Cerebellar nuclear complex (tissue), 1 donor: ENCODE measurements at regions not wholly inside any gene's neighbourhood (a gene's known extent, or its start where the extent isn't known, plus 50 kb on each side); places are given as distances from the start of the nearest gene placed in this dataset.

Experiments
- DNase-seq, 2 experiments: peaks; one replicate each; lab custom pipeline; 2025; lab: John Stamatoyannopoulos, UW

GRCh38 chr4:10753336-10753735 lies 68.8 kb upstream of the CLNK start:
- no peak for DNase-seq

GRCh38 chr4:10750714-10751113 lies 66.1 kb upstream of the CLNK start:
- DNase-seq, result no peak

- DNase-seq, result no peak
These were observed 62.6 kb upstream of the CLNK start for GRCh38 chr4:10747186-10747585.

DNA sequence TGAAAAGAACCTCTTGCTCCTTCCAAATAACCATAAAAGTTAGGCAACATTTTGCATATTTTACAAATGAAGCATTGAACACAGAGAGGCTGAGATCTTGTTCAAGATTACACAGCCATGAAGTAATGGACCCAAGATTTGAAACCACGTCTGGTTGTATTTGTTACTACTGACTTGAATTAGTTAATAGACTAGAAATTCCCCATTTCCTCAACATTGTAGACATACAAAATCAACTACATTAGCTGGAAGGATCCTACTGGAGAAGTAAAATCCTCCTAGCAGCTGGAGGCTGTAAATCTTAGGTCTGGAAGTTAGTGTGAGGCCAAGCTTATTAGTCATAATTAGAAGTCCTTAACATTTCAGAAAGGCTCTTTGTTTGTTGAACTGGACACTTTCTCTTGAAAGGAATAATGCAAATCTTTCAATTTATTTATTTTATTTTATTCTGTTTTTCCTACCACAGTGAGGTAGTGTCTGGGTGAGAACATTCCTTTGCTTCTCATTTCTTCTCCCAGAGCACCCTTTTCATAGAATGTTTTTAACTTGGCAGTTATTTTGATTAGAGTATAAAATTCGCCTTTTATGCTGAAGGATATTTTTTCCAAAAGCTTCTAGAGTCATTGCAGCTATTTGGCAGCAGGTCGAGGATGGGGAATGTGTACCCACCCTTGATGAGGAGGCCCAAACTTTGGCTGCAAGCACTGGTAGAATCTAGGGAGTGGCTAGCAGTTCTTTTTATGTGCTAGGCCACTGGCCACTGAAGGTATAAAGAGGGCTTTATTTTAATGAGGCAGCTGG lies 62.0 kb upstream of the CLNK start:
- DNase-seq, result no peak

- no peak for DNase-seq
These were observed 58.8 kb upstream of the CLNK start for GRCh38 chr4:10743357-10743756.

DNA sequence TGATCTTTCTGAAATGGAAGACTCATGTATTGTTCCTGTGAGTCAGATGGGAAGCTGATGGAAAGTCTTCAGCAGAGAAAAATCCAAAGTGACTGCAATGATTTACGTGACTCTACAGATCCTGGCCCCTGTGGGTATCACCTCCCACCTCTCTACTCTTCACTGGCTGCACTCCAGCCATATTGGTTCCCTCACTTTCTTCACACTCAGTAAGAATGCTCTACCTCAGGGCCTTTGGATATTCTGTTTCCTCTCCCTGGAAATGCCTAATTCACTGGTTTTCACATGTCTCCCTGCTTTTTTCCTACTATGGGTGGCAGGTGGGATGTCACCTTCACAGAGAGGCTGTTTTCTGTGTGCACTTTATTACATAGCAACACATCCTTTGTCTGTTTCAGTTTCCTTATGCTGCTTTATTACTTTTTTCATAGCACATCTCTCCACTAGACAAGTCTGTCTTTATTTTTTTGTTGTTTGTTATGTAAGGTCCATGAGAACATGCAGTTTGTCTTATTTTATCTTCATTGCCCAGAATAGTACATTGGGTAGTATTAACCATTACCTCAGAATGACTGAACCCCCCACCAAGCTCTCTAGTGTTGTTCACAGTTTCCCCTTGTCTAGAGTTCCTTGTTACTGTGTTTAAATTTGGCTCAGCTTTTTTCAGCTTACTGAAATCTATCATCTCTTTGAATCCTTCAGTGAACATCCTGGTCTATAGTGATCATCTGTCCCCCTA lies 57.6 kb upstream of the CLNK start:
- DNase-seq, result no peak

- no peak for DNase-seq
These were observed 56.5 kb upstream of the CLNK start for GRCh38 chr4:10740891-10741620.

- DNase-seq, result no peak
These were observed 55.7 kb upstream of the CLNK start for GRCh38 chr4:10740251-10740650.

- no peak for DNase-seq
These were observed 54.4 kb upstream of the CLNK start for GRCh38 chr4:10738826-10739489.

DNA sequence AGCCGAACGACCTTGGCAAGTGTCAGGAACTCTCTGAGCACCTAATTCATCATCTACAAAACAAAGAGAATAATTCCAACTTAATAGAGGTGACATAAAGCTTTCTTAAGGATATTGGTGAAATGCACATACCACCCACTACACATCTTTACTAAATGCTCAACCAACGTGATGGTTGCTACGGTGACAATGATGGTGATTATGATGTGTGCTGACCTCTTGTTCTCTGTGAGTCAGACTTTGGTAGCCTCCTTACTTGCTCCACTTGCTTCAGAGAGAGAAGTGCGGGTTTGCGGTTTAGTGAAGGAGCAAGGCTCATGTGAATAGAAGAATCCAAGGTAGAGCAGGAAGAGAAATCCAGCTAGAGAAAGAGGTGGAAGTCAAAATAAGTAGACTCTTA lies 52.8 kb upstream of the CLNK start:
- DNase-seq, result no peak

DNA sequence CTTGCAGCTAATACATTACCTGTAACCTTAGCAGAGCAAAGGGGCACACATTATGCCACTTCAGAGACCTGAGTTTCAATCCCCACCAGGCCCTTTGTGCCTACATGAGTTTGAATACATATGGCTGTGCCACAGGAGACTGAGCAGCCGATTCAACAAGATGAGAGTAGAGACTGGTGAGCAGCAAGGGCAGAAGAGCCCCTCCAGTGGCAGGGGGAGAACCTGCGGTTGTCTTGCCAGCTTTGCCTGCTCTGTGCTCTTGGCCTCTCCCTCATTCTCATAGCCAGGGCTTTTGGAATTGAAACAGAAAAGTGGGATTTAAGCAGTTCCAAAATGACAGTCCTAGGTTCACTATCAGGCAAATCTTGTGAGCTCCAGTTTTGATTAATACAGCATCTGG lies 52.3 kb upstream of the CLNK start:
- no peak for DNase-seq

DNA sequence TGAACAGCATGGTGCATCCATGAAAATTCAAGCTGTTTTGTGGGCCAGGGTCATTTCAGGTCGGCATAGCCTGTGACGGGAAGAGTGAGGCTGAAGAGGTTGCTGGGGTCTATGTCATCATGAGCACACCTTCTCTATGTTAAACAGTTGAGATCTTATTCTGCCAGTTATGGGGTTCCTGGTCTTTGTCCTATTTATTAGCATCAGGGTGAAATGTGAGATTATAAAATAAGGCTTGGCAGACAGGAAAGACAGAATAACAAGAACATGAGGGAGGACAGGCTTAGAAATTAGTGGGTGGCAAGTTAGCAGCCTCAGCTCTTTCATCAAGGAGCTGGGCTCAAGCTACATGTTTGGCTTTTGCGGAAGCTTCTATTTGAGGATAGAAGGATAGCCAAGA lies 51.7 kb upstream of the CLNK start:
- no peak for DNase-seq

DNA sequence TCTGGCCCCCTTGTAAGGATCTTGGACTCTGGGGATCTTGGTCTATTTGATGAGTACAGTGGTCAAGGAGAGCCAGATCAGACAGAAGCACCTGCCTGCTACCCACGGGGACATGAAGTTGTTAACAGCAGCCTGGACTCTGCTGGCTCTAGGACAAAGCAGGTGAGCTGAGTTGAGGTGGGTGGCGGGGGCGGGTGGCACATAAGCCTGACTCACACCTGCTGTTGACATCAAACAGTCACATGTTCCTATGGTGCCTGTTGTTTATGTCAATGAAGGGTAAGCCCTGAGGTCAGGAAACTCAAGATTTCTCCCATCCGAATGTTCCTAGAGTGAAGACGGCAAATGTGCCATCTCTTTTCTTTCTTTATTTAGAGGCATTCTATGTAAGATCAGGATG lies 50.1 kb upstream of the CLNK start:
- no peak for DNase-seq
